Activated T-cell treated with anti-CD3 and anti-CD28 coated beads for 48 hours (primary cell): ENCODE measurements at regions not wholly inside any gene's neighbourhood (a gene's known extent, or its start where the extent isn't known, plus 50 kb on each side); places are given as distances from the start of the nearest gene placed in this dataset.

Experiments
- DNase-seq: peaks from one replicate; pipeline ENCODE4 v3.0.0-alpha.2; 2020; ENCODE audit warnings: low read depth

GRCh38 chr11:15815246-15816195, 540.8 kb downstream of the SOX6 start:
- no peak for DNase-seq

DNA sequence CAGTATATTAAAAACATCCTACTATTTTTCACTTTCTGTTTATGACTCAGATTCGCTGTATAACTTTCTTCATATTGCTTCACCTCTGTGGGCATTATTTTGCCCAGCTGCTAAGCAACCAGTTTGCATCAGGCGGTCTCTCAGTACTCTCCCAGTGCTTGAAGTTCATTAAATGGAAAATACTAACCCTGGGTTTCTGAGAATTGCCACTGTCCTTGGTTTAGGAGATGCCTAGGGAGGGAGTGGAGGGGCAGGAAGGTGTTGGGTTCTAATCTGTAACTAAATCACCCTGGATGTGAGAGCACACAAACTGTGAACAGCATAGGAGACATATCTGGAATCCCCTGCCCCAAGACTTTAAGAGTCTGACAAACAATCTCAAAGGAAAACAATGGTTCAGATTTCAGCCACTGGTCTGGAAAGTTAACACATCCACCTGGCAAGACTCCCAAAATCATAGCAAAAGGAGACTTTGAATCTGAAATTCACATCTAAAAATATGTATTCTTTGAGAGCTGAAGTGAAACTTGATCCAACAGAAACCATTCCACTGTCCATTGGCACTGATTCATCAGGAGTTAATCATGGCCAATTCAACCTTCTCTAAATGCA, 540.0 kb downstream of the SOX6 start:
- DNase-seq, result no peak

- no peak for DNase-seq
These were observed 539.3 kb downstream of the SOX6 start for GRCh38 chr11:15817001-15817400.

GRCh38 chr11:15818132-15818842, 538.1 kb downstream of the SOX6 start:
- no peak for DNase-seq

DNA sequence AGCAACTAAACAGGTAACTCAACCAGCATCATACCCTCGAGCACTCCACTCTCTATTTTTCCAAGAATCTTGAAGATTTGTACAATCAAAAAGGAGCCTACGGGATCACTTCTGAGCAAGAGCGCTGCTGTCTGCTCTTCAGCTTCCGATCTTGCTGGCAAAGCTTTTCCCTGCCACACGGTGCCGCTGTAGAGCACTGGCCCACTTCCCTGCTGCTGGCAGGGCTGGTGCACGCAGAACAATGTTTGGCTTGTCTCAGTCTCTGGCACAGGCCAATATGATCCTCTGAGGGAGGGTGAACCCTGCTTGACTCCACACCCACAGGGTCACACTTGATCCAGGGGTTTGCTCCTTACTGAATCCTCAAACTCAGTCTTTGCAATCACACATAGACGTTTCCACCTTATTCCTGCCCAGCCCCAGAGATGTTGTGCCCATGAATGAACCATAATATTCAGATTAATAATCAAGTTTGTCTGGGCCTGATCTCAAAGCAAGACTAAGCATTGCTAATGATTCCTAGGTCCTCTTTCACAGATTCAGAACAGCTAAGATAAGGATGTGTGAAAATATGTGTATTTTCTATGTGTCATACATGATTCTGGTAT, 536.6 kb downstream of the SOX6 start:
- peak; percentile 49 for DNase-seq

- DNase-seq, result no peak
These were observed 534.9 kb downstream of the SOX6 start for GRCh38 chr11:15821451-15821850.

- no peak for DNase-seq
These were observed 532.3 kb downstream of the SOX6 start for GRCh38 chr11:15824060-15824459.

GRCh38 chr11:15825976-15826650, 530.2 kb downstream of the SOX6 start:
- no peak for DNase-seq

DNA sequence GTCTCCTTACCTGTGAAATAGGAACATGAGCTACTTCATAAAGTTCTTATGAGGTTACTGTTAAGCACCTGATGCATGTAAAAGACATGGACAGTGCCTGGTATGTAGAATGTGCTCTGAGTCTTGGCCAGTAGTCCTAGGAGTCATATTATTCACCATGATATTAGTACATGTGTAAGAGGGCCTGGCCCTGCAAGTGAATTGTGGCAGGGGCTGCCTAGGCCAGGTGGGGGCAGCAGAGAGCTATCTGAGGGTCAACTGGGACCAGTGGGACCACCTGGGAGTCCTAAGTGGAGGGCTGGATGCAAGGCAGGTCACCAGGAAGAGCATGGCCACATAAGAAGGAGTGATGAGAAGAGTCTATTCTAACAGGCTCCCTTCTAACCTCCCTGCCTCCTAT, 529.5 kb downstream of the SOX6 start:
- peak; percentile 17 for DNase-seq

GRCh38 chr11:15828215-15828853, 528.0 kb downstream of the SOX6 start:
- DNase-seq, result no peak

- DNase-seq, result no peak
These were observed 527.0 kb downstream of the SOX6 start for GRCh38 chr11:15829312-15829711.

DNA sequence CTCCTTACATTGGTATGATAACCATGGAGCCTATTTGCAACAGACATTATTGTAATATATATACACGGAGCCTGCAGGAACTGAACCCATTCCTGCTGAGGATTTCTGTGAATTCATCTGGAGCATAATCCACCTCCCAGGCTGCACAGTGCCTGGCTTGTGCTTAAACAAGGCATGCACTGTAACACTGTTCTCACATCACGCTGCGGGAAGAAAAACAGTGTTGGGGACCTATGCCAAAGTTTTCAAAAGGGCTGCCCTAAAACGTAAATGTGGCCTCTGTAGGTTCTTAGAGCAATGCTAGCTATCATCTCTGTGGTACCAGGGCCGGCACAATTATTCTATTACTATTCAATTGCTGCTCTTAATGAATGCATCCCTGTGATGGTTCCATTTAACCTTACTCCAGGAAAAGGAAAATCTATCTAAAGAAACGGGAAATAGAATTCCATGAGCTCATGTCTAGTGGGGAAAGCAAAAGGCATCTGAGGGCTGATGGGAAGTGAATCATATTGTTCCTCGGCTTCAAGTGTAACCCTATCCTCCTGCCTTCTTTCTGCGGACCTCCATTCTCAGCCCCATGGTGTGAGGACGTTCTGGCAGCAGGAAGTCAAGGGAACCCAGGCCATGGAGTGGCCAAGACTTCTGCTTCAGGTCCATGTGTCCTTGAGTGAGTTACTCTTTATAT, 525.5 kb downstream of the SOX6 start:
- no peak for DNase-seq

- DNase-seq, result no peak
These were observed 520.4 kb downstream of the SOX6 start for GRCh38 chr11:15835788-15836411.

- DNase-seq, result no peak
These were observed 519.6 kb downstream of the SOX6 start for GRCh38 chr11:15836795-15837194.

DNA sequence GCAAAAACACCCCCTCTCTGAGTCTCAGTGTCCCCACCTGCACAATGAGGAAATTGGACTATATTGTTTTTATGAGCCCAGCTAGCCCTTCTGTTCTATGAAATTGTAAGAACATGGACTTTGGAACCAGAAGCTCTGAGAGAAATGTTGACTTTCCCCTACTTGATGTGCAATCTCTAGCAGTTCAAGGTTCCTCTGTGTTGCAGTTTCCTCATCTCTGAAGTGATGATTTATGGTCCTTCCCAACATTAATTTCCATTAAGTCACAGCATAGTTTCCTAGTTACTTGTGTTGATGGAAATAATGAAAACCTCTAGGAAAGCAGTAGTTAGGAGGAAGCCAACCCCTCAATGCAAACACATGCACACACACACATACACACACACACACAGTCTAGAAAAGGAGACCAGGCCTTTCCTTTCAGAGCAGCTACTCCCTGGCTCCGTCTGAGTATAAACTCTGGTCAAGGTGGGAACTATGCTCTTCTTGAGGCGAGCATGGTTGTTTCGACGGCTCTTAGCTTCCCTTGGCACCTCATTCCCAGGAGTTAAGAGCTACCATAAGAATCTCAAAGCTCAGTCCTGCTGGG, 518.4 kb downstream of the SOX6 start:
- DNase-seq, result no peak

DNA sequence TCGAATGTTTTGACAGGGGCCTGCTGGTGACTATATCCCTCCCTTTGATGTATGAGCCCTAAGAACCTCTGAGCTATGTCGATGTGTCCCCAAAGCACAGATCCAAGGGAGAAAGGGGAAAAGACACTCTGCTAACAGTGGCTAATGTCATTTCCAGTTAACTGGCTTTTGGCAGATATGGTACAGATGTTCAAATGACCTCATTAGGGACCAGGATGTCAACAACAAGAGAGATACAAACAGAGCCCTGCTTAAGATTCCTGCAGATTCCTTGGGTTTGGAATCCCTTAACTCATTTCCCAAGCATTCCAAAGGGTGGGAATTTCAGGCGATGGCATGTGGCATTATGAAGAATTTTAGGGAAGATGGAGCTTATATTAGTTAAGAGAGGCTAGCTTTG, 517.3 kb downstream of the SOX6 start:
- no peak for DNase-seq

- DNase-seq, result no peak
These were observed 515.4 kb downstream of the SOX6 start for GRCh38 chr11:15840966-15841365.

DNA sequence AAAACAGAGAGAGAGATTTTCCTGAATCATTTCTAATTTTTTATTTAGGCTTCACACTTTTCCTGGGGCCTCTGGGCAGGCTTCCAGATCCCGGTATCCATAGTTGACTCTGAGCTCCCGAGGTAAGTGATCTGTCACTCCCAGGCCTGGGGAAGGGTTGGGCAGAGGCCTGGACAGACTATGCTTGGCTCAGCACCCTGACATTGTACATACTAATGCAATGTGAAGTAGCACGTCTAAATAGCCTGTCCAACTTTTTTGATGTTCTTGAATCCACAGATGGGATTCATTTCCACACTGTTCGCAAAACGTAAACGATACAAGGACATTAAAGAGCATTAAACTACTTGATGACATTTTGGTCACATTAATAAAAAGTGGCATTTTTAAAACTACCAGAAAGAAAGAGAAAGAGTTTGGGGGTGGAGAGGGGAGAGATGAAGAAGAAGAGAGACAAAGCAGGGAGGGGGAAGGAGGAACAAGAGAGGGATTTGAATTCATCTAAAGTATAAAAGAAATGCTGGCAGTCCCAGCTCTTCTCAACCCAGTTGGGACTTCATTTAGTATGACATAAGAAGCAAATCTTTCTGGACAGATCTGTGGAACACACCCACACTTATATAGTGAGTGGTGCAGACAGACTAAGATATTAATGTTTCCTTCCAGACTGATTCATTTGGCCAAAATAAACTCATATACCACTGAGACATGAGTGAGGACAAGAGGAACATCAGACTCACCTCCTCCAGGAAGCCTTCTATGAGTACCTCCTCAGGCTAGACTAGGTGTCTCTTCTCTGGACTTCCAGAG, 514.2 kb downstream of the SOX6 start:
- no peak for DNase-seq

DNA sequence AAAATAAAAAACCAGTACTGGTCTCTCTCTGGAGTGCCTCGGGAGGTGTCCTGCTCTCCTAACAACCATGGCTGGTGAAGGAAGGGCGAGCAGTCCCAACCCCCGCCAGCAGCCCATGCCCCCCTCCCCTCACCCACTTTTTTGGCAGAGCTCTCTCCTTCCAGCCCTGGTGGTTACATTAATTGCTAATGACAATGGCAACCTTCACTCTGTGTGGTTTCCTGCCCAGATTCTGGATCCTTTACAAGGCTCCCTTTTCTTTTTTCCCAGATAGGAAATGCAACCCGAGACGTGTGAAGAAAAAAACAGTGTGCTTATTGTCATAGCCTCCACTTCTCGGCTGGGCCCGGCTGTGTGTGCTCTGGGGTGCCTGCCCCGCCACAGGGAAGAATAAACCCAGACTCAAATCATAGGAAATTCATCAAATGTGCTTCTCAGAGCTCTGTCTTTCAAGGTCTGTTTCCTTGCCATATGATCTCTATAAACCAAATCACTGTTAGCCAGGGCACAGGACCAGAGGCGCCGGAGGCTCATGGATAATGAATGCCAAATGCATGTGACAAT, 513.0 kb downstream of the SOX6 start:
- DNase-seq, result no peak
